Panc1 (cell line): ENCODE measurements at regions not wholly inside any gene's neighbourhood (a gene's known extent, or its start where the extent isn't known, plus 50 kb on each side); places are given as distances from the start of the nearest gene placed in this dataset.

Experiments
- ATAC-seq: fragments of 200-7000 bp; cut with Tn5 transposase; 2 replicates; pipeline ENCODE4 v1.9.1; 2020; ENCODE audit warnings: mild to moderate bottlenecking, moderate library complexity
- BruUV-seq: library from RNA; stranded (reverse); fragments of 400-500 nt; replicated peaks from 2 replicates; lab custom pipeline; 2021; lab: Mats Ljungman, UMichigan
- CTCF ChIA-PET: fragments of 300-600 bp; sonication (Branson Sonifier 250); formaldehyde crosslinking; loops from one replicate; lab custom pipeline; 2022; ENCODE audit warnings: antibody characterized with exemption; lab: Charles Lee
- POLR2A ChIA-PET: fragments of 300-600 bp; sonication (Branson Sonifier 250); formaldehyde crosslinking; loops from one replicate; lab custom pipeline; 2022; ENCODE audit warnings: antibody characterized with exemption; lab: Charles Lee
- DNase-seq: peaks from one replicate; pipeline ENCODE4 v3.0.0-alpha.2; 2010; ENCODE audit warnings: low read depth, low spot score
- H3K27ac ChIP-seq: 2 replicates; pipeline ENCODE4 v1.5.1; 2011; ENCODE audit warnings: mild to moderate bottlenecking, low read length, inconsistent platforms
- H3K27me3 ChIP-seq: fragments of 200-500 bp; sonication (Bioruptor generic); 2 replicates; pipeline ENCODE4 v1.6.0; 2014; ENCODE audit warnings: low read length, inconsistent platforms; ENCODE audit not compliant: control insufficient read depth, insufficient read depth
- H3K36me3 ChIP-seq: fragments of 200-500 bp; sonication (Bioruptor generic); 2 replicates; pipeline ENCODE4 v1.5.1; 2014; ENCODE audit warnings: inconsistent platforms, mild to moderate bottlenecking, low read length, moderate library complexity; ENCODE audit not compliant: control insufficient read depth, insufficient read depth
- H3K4me1 ChIP-seq: 2 replicates; pipeline ENCODE4 v1.5.1; 2011; ENCODE audit warnings: inconsistent platforms, mild to moderate bottlenecking, low read length, moderate library complexity; ENCODE audit not compliant: control insufficient read depth, insufficient read depth
- H3K4me3 ChIP-seq, 2 experiments: 2 replicates each; pipeline ENCODE4 v1.5.1; 2011 to 2012; ENCODE audit warnings: low read depth in 2 of 2, low read length in 2 of 2, mild to moderate bottlenecking in 2 of 2, inconsistent platforms in 1 of 2, moderate library complexity in 1 of 2
- H3K9me3 ChIP-seq: fragments of 200-500 bp; sonication (Bioruptor generic); 2 replicates; pipeline ENCODE4 v1.5.1; 2014; ENCODE audit warnings: low read depth, mild to moderate bottlenecking, inconsistent platforms, low read length, moderate library complexity; ENCODE audit not compliant: control insufficient read depth, insufficient read depth
- CTCF ChIP-seq: fragments of 450-650 bp; IDR thresholded peaks from 2 replicates; pipeline ENCODE4 v1.5.1; 2017; ENCODE audit warnings: mild to moderate bottlenecking
- POLR2AphosphoS5 ChIP-seq: IDR thresholded peaks from 2 replicates; pipeline ENCODE4 v1.6.1; 2012; ENCODE audit warnings: mild to moderate bottlenecking, low read depth, low read length, moderate library complexity
- REST ChIP-seq, 2 experiments: IDR thresholded peaks; 2 replicates each; pipeline ENCODE4 v1.6.1; 2011 to 2012; ENCODE audit warnings: low read depth in 2 of 2, control low read depth in 1 of 2, low read length in 1 of 2, mild to moderate bottlenecking in 1 of 2, moderate library complexity in 1 of 2; ENCODE audit not compliant: insufficient read depth in 1 of 2
- SIN3A ChIP-seq: IDR thresholded peaks from 2 replicates; pipeline ENCODE4 v1.6.1; 2012; ENCODE audit warnings: low read depth, mild to moderate bottlenecking, low read length, moderate library complexity, borderline replicate concordance; ENCODE audit not compliant: insufficient read depth
- TCF7L2 ChIP-seq: IDR thresholded peaks from 2 replicates; pipeline ENCODE4 v1.6.1; 2011; ENCODE audit warnings: mild to moderate bottlenecking, low read depth, low read length, inconsistent platforms
- in situ Hi-C: cut with HindIII; loops from 2 replicates; pipeline ENCODE4 v1.10.0; 2016; ENCODE audit warnings: low sequenced_read_pairs, low pct_unique_long_range_greater_than_20kb
- intact Hi-C: fragments of 100-400 bp; cut with micrococcal nuclease; formaldehyde crosslinking; loops from one replicate; pipeline ENCODE4 v1.10.0; 2022; ENCODE audit not compliant: unreplicated experiment

GRCh38 chr12:107311682-107312081 is 218.3 kb upstream of the CRY1 start:
- in situ Hi-C loops, result no loop called here
- Histone ChIP-seq H3K4me3 (no peak overlapping the region), H3K27ac (no peak overlapping the region), H3K9me3 (no peaks in the 10 kb centered on the region), H3K4me1 (no peaks in the 10 kb centered on the region), H3K36me3 (no peaks in the 10 kb centered on the region), H3K27me3 (peaks cover 15% of the 10 kb centered on the region)
- intact Hi-C loops, result no loop called here
- BruUV-seq, result no TSS peak
- TF ChIP-seq REST (IDR thresholded peaks at IDR 0.05; ENCODE audit: insufficient read depth in 1 of 2, low read depth in 2 of 2, low read length in 1 of 2) (no peak), POLR2AphosphoS5 (no peak), SIN3A (no peak), TCF7L2 (no peak)
- ChIA-PET CTCF (no interaction called here), POLR2A (no interaction called here)
- ATAC-seq (no peak), DNase-seq (no peak)

- CTCF ChIA-PET, result interaction anchor here (0.7 kb wide), 2 partner anchors 92 to 182 kb away, joined by 3 read pairs; no protein-coding TSS in a partner anchor
- intact Hi-C loops, result no loop called here
- POLR2A ChIA-PET, result no interaction called here
Observed at GRCh38 chr12:107317751-107318555, 224.6 kb upstream of the CRY1 start.

More at GRCh38 chr12:107317751-107318555, 224.6 kb upstream of the CRY1 start:
- TF ChIP-seq POLR2AphosphoS5 (no peak), CTCF (peak; percentile 48), SIN3A (no peak), TCF7L2 (no peak)
- Histone ChIP-seq H3K4me3 (peak overlapping the region; percentile 19 to 28), H3K27ac (no peak overlapping the region), H3K36me3 (no peaks in the 10 kb centered on the region), H3K9me3 (no peaks in the 10 kb centered on the region), H3K4me1 (no peaks in the 10 kb centered on the region; the same call in 1 of the 2 replicates), H3K27me3 (peaks cover 26% of the 10 kb centered on the region)
- DNase-seq, result no peak
- in situ Hi-C loops, result no loop called here
- no TSS peak for BruUV-seq
- peak; percentile 66 for ATAC-seq
